IMR-90 (cell line): ENCODE measurements at regions not wholly inside any gene's neighbourhood (a gene's known extent, or its start where the extent isn't known, plus 50 kb on each side); places are given as distances from the start of the nearest gene placed in this dataset.

ENCODE experiments used
- ATAC-seq: fragments of 200-7000 bp; cut with Tn5 transposase; 2 replicates; pipeline ENCODE4 v1.9.1; 2020; ENCODE audit warnings: low read depth, mild to moderate bottlenecking, moderate library complexity
- BruUV-seq: library from RNA; stranded (reverse); fragments of 400-500 nt; replicated peaks from 2 replicates; lab custom pipeline; 2021; lab: Mats Ljungman, UMichigan
- CTCF ChIA-PET: fragments of 300-600 bp; formaldehyde crosslinking; extraction: SDS; loops from one replicate; lab custom pipeline; 2021; ENCODE audit warnings: antibody characterized with exemption; lab: Yijun Ruan, JAX
- POLR2A ChIA-PET: fragments of 300-600 bp; sonication (Branson Sonifier 250); formaldehyde crosslinking; loops from one replicate; lab custom pipeline; 2022; ENCODE audit warnings: antibody characterized with exemption; ENCODE audit not compliant: unreplicated experiment; lab: Charles Lee
- DNase-seq: peaks from one replicate; pipeline ENCODE4 v3.0.0; 2013
- H2AFZ ChIP-seq: replicated peaks from 2 replicates; pipeline ENCODE3; 2013; ENCODE audit warnings: low read length, mild to moderate bottlenecking; ENCODE audit not compliant: poor library complexity
- H2AK5ac ChIP-seq: 2 replicates; pipeline ENCODE4 v1.6.1; 2013; ENCODE audit warnings: low read depth, low read length, inconsistent platforms
- H2AK9ac ChIP-seq: replicated peaks from 2 replicates; pipeline ENCODE3; 2013; ENCODE audit warnings: mild to moderate bottlenecking, low read depth, low read length, moderate library complexity; ENCODE audit not compliant: poor library complexity
- H2BK120ac ChIP-seq: 2 replicates; pipeline ENCODE4 v1.6.1; 2013; ENCODE audit warnings: low read depth, low read length, inconsistent platforms
- H2BK15ac ChIP-seq: 3 replicates; pipeline ENCODE4 v1.6.1; 2013; ENCODE audit warnings: low read depth, low read length, inconsistent platforms
- H2BK20ac ChIP-seq: 2 replicates; pipeline ENCODE4 v1.6.1; 2013; ENCODE audit warnings: low read depth, mild to moderate bottlenecking, inconsistent platforms, low read length, moderate library complexity
- H2BK5ac ChIP-seq: 2 replicates; pipeline ENCODE4 v1.6.1; 2013; ENCODE audit warnings: mild to moderate bottlenecking, low read depth, low read length, inconsistent platforms; ENCODE audit not compliant: poor library complexity, severe bottlenecking
- H3K14ac ChIP-seq: replicated peaks from 2 replicates; pipeline ENCODE4 v1.6.1; 2013; ENCODE audit warnings: low read depth, low read length, inconsistent platforms
- H3K18ac ChIP-seq: 2 replicates; pipeline ENCODE4 v1.6.1; 2013; ENCODE audit warnings: low read depth, low read length, control low read depth
- H3K23ac ChIP-seq: 2 replicates; pipeline ENCODE4 v1.6.1; 2013; ENCODE audit warnings: low read depth, low read length, inconsistent platforms
- H3K27ac ChIP-seq: 2 replicates; pipeline ENCODE4 v1.5.1; 2013; ENCODE audit warnings: mild to moderate bottlenecking, control low read depth, low read length; ENCODE audit not compliant: insufficient read depth
- H3K27me3 ChIP-seq: 2 replicates; pipeline ENCODE4 v1.6.1; 2013; ENCODE audit warnings: low read length; ENCODE audit not compliant: control insufficient read depth, insufficient read depth
- H3K36me3 ChIP-seq: 2 replicates; pipeline ENCODE4 v1.6.1; 2013; ENCODE audit warnings: low read length, mixed read lengths; ENCODE audit not compliant: control insufficient read depth, insufficient read depth
- H3K4ac ChIP-seq: 2 replicates; pipeline ENCODE4 v1.6.1; 2013; ENCODE audit warnings: low read depth, low read length, inconsistent platforms
- H3K4me1 ChIP-seq: 2 replicates; pipeline ENCODE4 v1.6.1; 2013; ENCODE audit warnings: low read length, mixed read lengths; ENCODE audit not compliant: control insufficient read depth, insufficient read depth
- H3K4me2 ChIP-seq: 2 replicates; pipeline ENCODE4 v1.6.1; 2013; ENCODE audit warnings: low read depth, mild to moderate bottlenecking, control low read depth, low read length, moderate library complexity
- H3K4me3 ChIP-seq: 2 replicates; pipeline ENCODE4 v1.5.1; 2013; ENCODE audit warnings: low read depth, mild to moderate bottlenecking, control low read depth, low read length, moderate library complexity; ENCODE audit not compliant: insufficient read depth
- H3K56ac ChIP-seq: 2 replicates; pipeline ENCODE4 v1.6.1; 2013; ENCODE audit warnings: low read length, inconsistent platforms; ENCODE audit not compliant: insufficient read depth; ENCODE audit errors: extremely low read depth
- H3K79me1 ChIP-seq, 2 experiments: 2 replicates each; pipeline ENCODE4 v1.6.1; 2013; ENCODE audit warnings: low read length in 2 of 2, inconsistent platforms in 1 of 2, low read depth in 1 of 2
- H3K9ac ChIP-seq: 2 replicates; pipeline ENCODE4 v1.6.1; 2013; ENCODE audit warnings: low read depth, low read length, control low read depth
- H3K9me1 ChIP-seq: 2 replicates; pipeline ENCODE4 v1.6.1; 2013; ENCODE audit warnings: low read length, inconsistent platforms; ENCODE audit not compliant: insufficient read depth
- H3K9me3 ChIP-seq: 2 replicates; pipeline ENCODE4 v1.6.1; 2013; ENCODE audit warnings: low read length; ENCODE audit not compliant: control insufficient read depth, insufficient read depth
- H4K20me1 ChIP-seq: 2 replicates; pipeline ENCODE4 v1.6.1; 2013; ENCODE audit warnings: low read length, inconsistent platforms; ENCODE audit not compliant: insufficient read depth
- H4K5ac ChIP-seq: 2 replicates; pipeline ENCODE4 v1.6.1; 2013; ENCODE audit warnings: mild to moderate bottlenecking, low read depth, low read length, control low read depth
- H4K8ac ChIP-seq, 2 experiments: 2 replicates each; pipeline ENCODE4 v1.6.1; 2013; ENCODE audit warnings: low read depth in 2 of 2, low read length in 2 of 2, control low read depth in 1 of 2, inconsistent platforms in 1 of 2
- H4K91ac ChIP-seq: 2 replicates; pipeline ENCODE4 v1.6.1; 2013; ENCODE audit warnings: low read depth, low read length, inconsistent platforms; ENCODE audit not compliant: insufficient read depth
- RCOR1 ChIP-seq: IDR thresholded peaks from 2 replicates; pipeline ENCODE4 v1.6.1; 2012; ENCODE audit warnings: mild to moderate bottlenecking, low read length, improper control_type of control experiment; ENCODE audit not compliant: insufficient replicate concordance
- WGBS, 2 experiments: methylation state at CpG; one replicate each; pipeline versions ENCODE4 v1.1.5 to v1.1.7; 2013; ENCODE audit warnings: missing lambda C conversion rate in 2 of 2; ENCODE audit not compliant: insufficient read length in 1 of 2; ENCODE audit errors: extremely low coverage in 2 of 2; 5-methylcytosine and 5-hydroxymethylcytosine counted together
- dilution Hi-C: fragments of 300-500 bp; cut with HindIII; formaldehyde crosslinking; loops from one replicate; pipeline ENCODE4 v1.14.3; 2018; ENCODE audit warnings: low sequenced_read_pairs; ENCODE audit not compliant: unreplicated experiment
- in situ Hi-C: fragments of 300-500 bp; cut with MboI; formaldehyde crosslinking; loops from 3 replicates; pipeline ENCODE4 v1.14.3; 2019; ENCODE audit warnings: low sequenced_read_pairs, inconsistent platforms, mixed read lengths
- intact Hi-C: fragments of 100-400 bp; cut with micrococcal nuclease; formaldehyde crosslinking; loops from 2 replicates; pipeline ENCODE4 v1.10.0; 2022

- Histone ChIP-seq H3K18ac (no peak overlapping the region), H2BK5ac (no peak overlapping the region), H3K27me3 (no peaks in the 10 kb centered on the region), H4K5ac (no peak overlapping the region), H3K23ac (no peak overlapping the region), H3K36me3 (no peaks in the 10 kb centered on the region), H2BK120ac (no peak overlapping the region), H3K79me1 (no peaks in the 10 kb centered on the region), H4K8ac (no peak overlapping the region), H2BK20ac (no peak overlapping the region), H3K4me3 (no peak overlapping the region), H4K20me1 (no peaks in the 10 kb centered on the region), H3K27ac (no peak overlapping the region), H2AK5ac (no peak overlapping the region), H2AK9ac (no peak overlapping the region), H3K9me3 (no peaks in the 10 kb centered on the region), H3K9ac (no peak overlapping the region), H2BK15ac (no peak overlapping the region), H3K4me2 (no peak overlapping the region), H3K56ac (no peak overlapping the region), H3K4ac (no peak overlapping the region), H3K4me1 (no peaks in the 10 kb centered on the region), H2AFZ (no peak overlapping the region), H4K91ac (no peak overlapping the region), H3K14ac (no peak overlapping the region), H3K9me1 (no peaks in the 10 kb centered on the region)
- dilution Hi-C loops, result no loop called here
- BruUV-seq, result no TSS peak
- no peak for TF ChIP-seq RCOR1
- in situ Hi-C loops, result no loop called here
- intact Hi-C loops, result no loop called here
- CTCF ChIA-PET, result no interaction called here
- POLR2A ChIA-PET, result no interaction called here
- DNase-seq (no peak), ATAC-seq (no peak)
- no CpG with 5 or more reads among the region's 1 CpG for WGBS, 2 experiments
Observed at GRCh38 chr1:63248216-63248615, 74.2 kb upstream of the FOXD3 start.
